8988T (cell line): ENCODE measurements at regions not wholly inside any gene's neighbourhood (a gene's known extent, or its start where the extent isn't known, plus 50 kb on each side); places are given as distances from the start of the nearest gene placed in this dataset.
"Not testable (repeated sequence)": the region's sequence is repeated elsewhere in the genome, so short reads cannot be mapped to it uniquely, and the experiment has no call there.

Experiments used
- DNase-seq: peaks from one replicate; pipeline ENCODE4 v3.0.0; 2011

- no peak for DNase-seq
Measured at GRCh38 chr5:144013816-144014215, 156.6 kb downstream of the YIPF5 start.

- no peak for DNase-seq
Measured at GRCh38 chr5:144015961-144016360, 154.5 kb downstream of the YIPF5 start.

GRCh38 chr5:144017119-144017518, 153.3 kb downstream of the YIPF5 start:
- no peak for DNase-seq

- DNase-seq = no peak
Measured at GRCh38 chr5:144017631-144018030, 152.8 kb downstream of the YIPF5 start.

GRCh38 chr5:144024090-144024489, 146.4 kb downstream of the YIPF5 start:
- no peak for DNase-seq

GRCh38 chr5:144024545-144024944, 145.9 kb downstream of the YIPF5 start:
- DNase-seq = no peak

- no peak for DNase-seq
Measured at GRCh38 chr5:144026286-144026685, 144.2 kb downstream of the YIPF5 start.

GRCh38 chr5:144028058-144028457, 142.4 kb downstream of the YIPF5 start:
- no peak for DNase-seq

- no peak for DNase-seq
Measured at GRCh38 chr5:144028636-144029035, 141.8 kb downstream of the YIPF5 start.

- DNase-seq = no peak
Measured at GRCh38 chr5:144030904-144031303, 139.6 kb downstream of the YIPF5 start.

GRCh38 chr5:144032375-144032774, 138.1 kb downstream of the YIPF5 start:
- no peak for DNase-seq

GRCh38 chr5:144033486-144033885, 137.0 kb downstream of the YIPF5 start:
- no peak for DNase-seq

GRCh38 chr5:144035046-144035740, 135.3 kb downstream of the YIPF5 start:
- no peak for DNase-seq

GRCh38 chr5:144036476-144036875, 134.0 kb downstream of the YIPF5 start:
- no peak for DNase-seq

- no peak for DNase-seq
Measured at GRCh38 chr5:144040615-144041305, 129.7 kb downstream of the YIPF5 start.

GRCh38 chr5:144042156-144042555, 128.3 kb downstream of the YIPF5 start:
- no peak for DNase-seq

- DNase-seq = no peak
Measured at GRCh38 chr5:144048259-144048856, 122.1 kb downstream of the YIPF5 start.

GRCh38 chr5:144055391-144055790, 115.1 kb downstream of the YIPF5 start:
- DNase-seq = not testable (repeated sequence)

- DNase-seq = not testable (repeated sequence)
Measured at GRCh38 chr5:144060091-144060490, 110.4 kb downstream of the YIPF5 start.

- no peak for DNase-seq
Measured at GRCh38 chr5:144060598-144060997, 109.9 kb downstream of the YIPF5 start.

- DNase-seq = no peak
Measured at GRCh38 chr5:144065786-144066185, 104.7 kb downstream of the YIPF5 start.

- no peak for DNase-seq
Measured at GRCh38 chr5:144072518-144072927, 97.9 kb downstream of the YIPF5 start.

GRCh38 chr5:144076521-144077083, 93.9 kb downstream of the YIPF5 start:
- no peak for DNase-seq

- DNase-seq = no peak
Measured at GRCh38 chr5:144083185-144083584, 87.3 kb downstream of the YIPF5 start.
